ENCODE measurements at regions not wholly inside any gene's neighbourhood (a gene's known extent, or its start where the extent isn't known, plus 50 kb on each side); places are given as distances from the start of the nearest gene placed in this dataset.

- no peak for TF ChIP-seq CHD7 (IDR thresholded peaks at IDR 0.05; ENCODE audit: insufficient replicate concordance, low read length)
These were observed 73.8 kb downstream of the SLC25A46 start (continued) for GRCh38 chr5:110812639-110813038.
